ENCODE measurements at regions not wholly inside any gene's neighbourhood (a gene's known extent, or its start where the extent isn't known, plus 50 kb on each side); places are given as distances from the start of the nearest gene placed in this dataset.

GRCh38 chr4:8730681-8731080, 138.1 kb downstream of the CPZ start:
- DNase-seq (ENCODE audit: extremely low spot score, unreplicated experiment), result no peak
- H3K27me3 Mint-ChIP-seq, result peaks cover 7% of the 10 kb centered on the region
- no peaks in the 10 kb centered on the region for H3K36me3 Mint-ChIP-seq
- no peak overlapping the region for H3K4me3 Mint-ChIP-seq
- TF ChIP-seq CTCF (conservative IDR thresholded peaks at IDR 0.05), result no peak
- H3K27ac Mint-ChIP-seq, result no peak overlapping the region
- no peaks in the 10 kb centered on the region for H3K4me1 Mint-ChIP-seq (ENCODE audit: unreplicated experiment)
- peaks cover 7% of the 10 kb centered on the region for H3K9me3 Mint-ChIP-seq

- Mint-ChIP-seq H3K36me3 (no peaks in the 10 kb centered on the region), H3K4me1 (ENCODE audit: unreplicated experiment) (no peaks in the 10 kb centered on the region), H3K9me3 (peaks cover 7% of the 10 kb centered on the region), H3K27ac (no peak overlapping the region), H3K27me3 (peaks cover 7% of the 10 kb centered on the region), H3K4me3 (no peak overlapping the region)
- DNase-seq (ENCODE audit: extremely low spot score, unreplicated experiment), result no peak
- TF ChIP-seq CTCF (conservative IDR thresholded peaks at IDR 0.05), result no peak
Observed at GRCh38 chr4:8730159-8730558, 137.6 kb downstream of the CPZ start.

- Mint-ChIP-seq H3K27me3 (peaks cover 12% of the 10 kb centered on the region), H3K9me3 (peaks cover 7% of the 10 kb centered on the region), H3K27ac (no peak overlapping the region), H3K4me3 (no peak overlapping the region), H3K36me3 (no peaks in the 10 kb centered on the region), H3K4me1 (ENCODE audit: unreplicated experiment) (peaks cover 4% of the 10 kb centered on the region)
- DNase-seq (ENCODE audit: extremely low spot score, unreplicated experiment), result no peak
- no peak for TF ChIP-seq CTCF (conservative IDR thresholded peaks at IDR 0.05)
Observed at GRCh38 chr4:8729408-8730149, 137.0 kb downstream of the CPZ start.

- H3K4me1 Mint-ChIP-seq (ENCODE audit: unreplicated experiment), result peaks cover 4% of the 10 kb centered on the region
- H3K27ac Mint-ChIP-seq, result no peak overlapping the region
- H3K4me3 Mint-ChIP-seq, result no peak overlapping the region
- no peak for TF ChIP-seq CTCF (conservative IDR thresholded peaks at IDR 0.05)
- H3K9me3 Mint-ChIP-seq, result no peaks in the 10 kb centered on the region
- peaks cover 18% of the 10 kb centered on the region for H3K27me3 Mint-ChIP-seq
- H3K36me3 Mint-ChIP-seq, result no peaks in the 10 kb centered on the region
- peak; percentile 60 for DNase-seq (ENCODE audit: extremely low spot score, unreplicated experiment)
Observed at GRCh38 chr4:8728536-8729407, 136.2 kb downstream of the CPZ start.

- no peak overlapping the region for H3K27ac Mint-ChIP-seq
- peaks cover 4% of the 10 kb centered on the region for H3K4me1 Mint-ChIP-seq (ENCODE audit: unreplicated experiment)
- no peaks in the 10 kb centered on the region for H3K9me3 Mint-ChIP-seq
- peak; percentile 58 for DNase-seq (ENCODE audit: extremely low spot score, unreplicated experiment)
- no peaks in the 10 kb centered on the region for H3K36me3 Mint-ChIP-seq
- peaks cover 18% of the 10 kb centered on the region for H3K27me3 Mint-ChIP-seq
- no peak for TF ChIP-seq CTCF (conservative IDR thresholded peaks at IDR 0.05)
- H3K4me3 Mint-ChIP-seq, result no peak overlapping the region
Observed at GRCh38 chr4:8727546-8728510, 135.3 kb downstream of the CPZ start.
